Activated CD4-positive, alpha-beta memory T cell treated with anti-CD3 and anti-CD28 coated beads, Interleukin-2, amount 10 ng/mL, durations not matched to agents 7 days and 5 days (primary cell): ENCODE measurements at regions not wholly inside any gene's neighbourhood (a gene's known extent, or its start where the extent isn't known, plus 50 kb on each side); places are given as distances from the start of the nearest gene placed in this dataset.
"Not testable (repeated sequence)": the region's sequence is repeated elsewhere in the genome, so short reads cannot be mapped to it uniquely, and the experiment has no call there.

Experiments
- CTCF ChIA-PET: fragments of 350-600 bp; sonication (Branson Sonifier 250); formaldehyde crosslinking; loops from one replicate; lab custom pipeline; 2021; ENCODE audit warnings: antibody characterized with exemption, inconsistent platforms; lab: Charles Lee
- POLR2A ChIA-PET: fragments of 350-600 bp; sonication (Branson Sonifier 250); formaldehyde crosslinking; loops from one replicate; lab custom pipeline; 2021; ENCODE audit warnings: antibody characterized with exemption; lab: Charles Lee
- DNase-seq: peaks from one replicate; pipeline ENCODE4 v3.0.0-alpha.2; 2020
- H3K27ac Mint-ChIP-seq: one replicate; pipeline ENCODE4 v1.8.0; 2021; ENCODE audit warnings: mild to moderate bottlenecking, mixed read lengths
- H3K27me3 Mint-ChIP-seq: one replicate; pipeline ENCODE4 v1.8.0; 2021; ENCODE audit warnings: mixed read lengths
- H3K36me3 Mint-ChIP-seq: one replicate; pipeline ENCODE4 v1.8.0; 2021; ENCODE audit warnings: low read depth, mixed read lengths
- H3K4me1 Mint-ChIP-seq: one replicate; pipeline ENCODE4 v1.8.0; 2021; ENCODE audit warnings: mixed read lengths
- H3K4me3 Mint-ChIP-seq: one replicate; pipeline ENCODE4 v1.8.0; 2021; ENCODE audit warnings: mild to moderate bottlenecking, mixed read lengths
- H3K9me3 Mint-ChIP-seq: one replicate; pipeline ENCODE4 v1.8.0; 2021; ENCODE audit warnings: mixed read lengths

DNA sequence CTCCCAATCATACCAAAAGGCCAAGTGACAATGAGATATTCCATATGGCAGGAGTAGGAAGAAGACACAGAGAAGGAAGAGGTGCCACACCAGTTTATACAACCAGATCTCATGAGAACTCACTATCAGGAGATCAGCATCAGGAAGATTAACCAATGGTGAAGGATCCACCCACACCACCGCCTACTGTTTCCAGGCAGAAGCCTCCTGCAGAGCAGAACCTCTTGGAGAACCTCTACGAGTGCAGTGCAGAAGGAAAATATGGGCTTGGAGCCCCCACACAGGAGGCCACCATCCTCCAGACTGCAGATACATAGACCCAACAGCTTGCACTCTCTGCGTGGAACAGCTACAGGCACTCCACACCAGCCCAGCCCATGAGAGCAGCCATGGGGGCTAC lies 264.4 kb downstream of the POTED start:
- not testable (repeated sequence) for H3K4me1 Mint-ChIP-seq, H3K27me3 Mint-ChIP-seq, H3K36me3 Mint-ChIP-seq

DNA sequence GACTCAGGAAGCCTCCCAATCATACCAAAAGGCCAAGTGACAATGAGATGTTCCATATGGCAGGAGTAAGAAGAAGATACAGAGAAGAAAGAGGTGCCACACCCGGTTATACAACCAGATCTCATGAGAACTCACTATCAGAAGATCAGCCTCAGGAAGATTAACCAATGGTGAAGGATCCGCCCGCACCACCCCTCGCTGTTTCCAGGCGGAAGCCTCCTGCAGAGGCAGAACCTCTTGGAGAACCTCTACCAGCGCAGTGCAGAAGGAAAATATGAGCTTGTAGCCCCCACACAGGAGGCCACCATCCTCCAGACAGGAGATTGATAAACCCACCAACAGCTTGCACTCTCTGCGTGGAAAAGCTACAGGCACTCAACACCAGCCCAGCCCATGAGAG lies 245.1 kb downstream of the POTED start:
- Mint-ChIP-seq H3K4me3 (no peak overlapping the region), H3K36me3 (no peaks in the 10 kb centered on the region), H3K27me3 (no peaks in the 10 kb centered on the region), H3K4me1 (no peaks in the 10 kb centered on the region), H3K9me3 (peaks cover 8% of the 10 kb centered on the region), H3K27ac (no peak overlapping the region)
- ChIA-PET POLR2A (no interaction called here), CTCF (no interaction called here)
- no peak for DNase-seq

More for the DNA sequence above, 264.4 kb downstream of the POTED start:
- DNase-seq, CTCF ChIA-PET, H3K9me3 Mint-ChIP-seq, POLR2A ChIA-PET, H3K4me3 Mint-ChIP-seq, H3K27ac Mint-ChIP-seq: not testable (repeated sequence)

DNA sequence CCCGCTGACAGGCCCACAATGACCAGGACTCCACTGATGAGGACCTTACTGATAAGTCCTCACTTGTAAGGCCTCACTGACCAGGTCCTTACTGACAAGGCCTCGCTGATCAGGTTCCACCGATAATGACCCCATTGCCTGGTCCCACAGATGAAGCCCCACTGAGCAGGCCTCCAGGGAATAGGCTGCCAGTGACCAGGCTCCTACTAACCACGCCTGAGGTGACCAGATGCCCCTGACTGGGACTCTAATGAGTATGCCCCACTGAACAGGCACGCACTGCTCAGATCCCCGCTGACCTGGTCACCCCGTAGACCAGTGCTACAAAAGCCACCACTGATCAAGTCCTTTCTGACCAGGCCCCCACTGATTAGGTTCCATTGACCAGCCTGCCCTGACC lies 241.2 kb downstream of the POTED start:
- H3K27me3 Mint-ChIP-seq, H3K36me3 Mint-ChIP-seq, POLR2A ChIA-PET, H3K4me1 Mint-ChIP-seq, CTCF ChIA-PET, H3K9me3 Mint-ChIP-seq, DNase-seq, H3K4me3 Mint-ChIP-seq, H3K27ac Mint-ChIP-seq: not testable (repeated sequence)

DNA sequence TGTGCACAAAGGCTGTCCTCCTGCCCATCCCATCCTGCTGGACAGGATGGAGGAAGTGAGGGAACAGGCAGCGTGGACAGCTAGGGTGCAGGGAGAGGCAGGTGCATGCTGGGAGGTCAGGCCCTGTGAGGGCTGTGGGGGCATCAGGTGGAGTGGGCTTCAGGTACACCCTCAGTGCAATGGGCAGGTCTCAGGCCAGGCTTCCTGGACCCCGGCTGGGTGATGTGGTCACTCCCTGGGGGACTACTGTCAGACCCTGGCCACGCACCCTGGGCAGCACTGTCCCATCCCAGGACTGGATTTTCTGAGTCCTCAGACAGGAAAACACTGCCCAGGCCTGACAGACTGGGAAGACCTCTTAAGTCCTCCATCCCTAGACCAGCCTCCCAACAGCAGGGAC lies 239.9 kb downstream of the POTED start:
- H3K4me3 Mint-ChIP-seq, DNase-seq, H3K9me3 Mint-ChIP-seq, H3K36me3 Mint-ChIP-seq, H3K27me3 Mint-ChIP-seq, CTCF ChIA-PET, H3K4me1 Mint-ChIP-seq, H3K27ac Mint-ChIP-seq, POLR2A ChIA-PET: not testable (repeated sequence)

DNA sequence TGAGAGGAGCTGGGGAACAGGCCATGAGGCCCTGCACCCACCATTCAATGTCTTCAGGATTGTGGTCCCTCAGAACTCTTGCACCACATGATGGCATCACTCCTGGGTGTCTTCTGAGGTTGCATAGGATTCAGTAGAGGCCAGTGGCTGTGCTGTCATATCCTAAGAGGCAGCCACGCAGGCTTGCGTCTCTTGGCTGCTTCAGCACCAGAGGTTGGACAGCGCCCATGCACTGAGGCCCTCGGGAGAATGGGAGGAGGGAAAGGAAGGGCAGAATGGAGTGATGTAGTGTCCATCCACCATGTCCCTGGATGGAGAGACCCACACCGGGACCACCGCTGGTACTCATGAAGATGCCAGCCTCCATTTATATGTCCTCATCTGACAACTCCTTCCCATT lies 237.1 kb downstream of the POTED start:
- H3K4me3 Mint-ChIP-seq, CTCF ChIA-PET, H3K36me3 Mint-ChIP-seq, H3K4me1 Mint-ChIP-seq, H3K27me3 Mint-ChIP-seq, POLR2A ChIA-PET, H3K27ac Mint-ChIP-seq, H3K9me3 Mint-ChIP-seq, DNase-seq: not testable (repeated sequence)

DNA sequence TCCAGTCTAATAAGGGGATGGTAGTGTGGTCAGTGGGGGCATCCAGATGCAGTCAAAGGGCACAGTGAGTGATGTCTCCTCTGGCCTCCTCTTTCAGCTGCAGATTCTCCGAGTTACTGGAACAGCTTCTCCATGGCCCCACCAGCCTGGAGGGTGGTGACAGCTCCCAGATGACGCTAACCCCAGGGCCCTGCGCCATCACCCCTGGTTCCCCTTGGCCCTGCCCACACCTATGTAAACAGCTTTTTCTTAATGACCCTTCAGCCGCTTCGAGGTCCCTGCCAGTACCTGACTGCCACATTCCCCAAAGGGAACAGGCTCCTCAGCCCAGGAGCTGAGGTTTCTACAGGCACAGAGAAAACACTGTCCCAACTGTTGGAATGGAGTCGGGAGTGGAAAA lies 235.0 kb downstream of the POTED start:
- H3K4me1 Mint-ChIP-seq, H3K36me3 Mint-ChIP-seq, H3K27me3 Mint-ChIP-seq, H3K27ac Mint-ChIP-seq, POLR2A ChIA-PET, H3K4me3 Mint-ChIP-seq, H3K9me3 Mint-ChIP-seq, CTCF ChIA-PET, DNase-seq: not testable (repeated sequence)

DNA sequence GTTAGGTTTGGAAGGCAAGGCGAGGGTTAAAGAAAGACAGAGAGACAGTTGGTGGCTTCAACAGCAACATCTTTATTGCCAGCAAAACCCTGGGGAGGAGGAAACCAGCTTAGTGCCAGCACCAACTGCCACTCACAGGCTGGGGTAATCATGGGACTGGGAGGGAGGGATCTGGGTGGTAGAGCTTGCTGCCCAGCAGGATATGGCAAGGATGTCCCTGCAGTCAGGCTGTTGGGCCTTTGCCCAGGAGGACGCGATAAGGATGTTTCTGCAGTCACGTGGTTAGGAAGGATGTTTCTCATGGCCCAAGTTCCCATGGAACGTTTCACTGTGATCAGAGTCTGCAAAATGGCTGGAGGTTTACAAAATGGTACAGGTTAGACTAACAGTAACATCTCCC lies 233.5 kb downstream of the POTED start:
- DNase-seq, H3K36me3 Mint-ChIP-seq, H3K27ac Mint-ChIP-seq, POLR2A ChIA-PET, H3K27me3 Mint-ChIP-seq, CTCF ChIA-PET, H3K4me1 Mint-ChIP-seq, H3K9me3 Mint-ChIP-seq, H3K4me3 Mint-ChIP-seq: not testable (repeated sequence)

DNA sequence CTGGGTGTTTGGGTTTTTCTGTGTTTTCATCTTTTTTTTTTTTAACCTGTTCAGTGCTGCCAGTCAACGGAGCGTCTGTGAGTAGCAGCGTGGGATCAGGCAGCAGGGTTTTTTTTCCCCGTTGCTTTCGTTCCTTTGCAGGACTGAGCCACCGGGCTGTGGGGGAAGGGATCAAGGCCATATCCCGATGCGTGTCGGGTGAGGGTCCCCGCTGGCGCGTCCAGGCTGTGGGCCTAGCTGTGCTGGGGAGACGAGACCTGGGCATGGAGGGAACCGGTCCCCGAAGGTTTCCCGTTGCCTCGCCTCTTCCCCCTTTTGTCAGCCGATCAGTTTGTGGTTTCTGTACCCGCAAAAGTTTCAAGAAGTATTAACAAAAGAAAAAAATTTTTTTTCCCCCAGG lies 218.1 kb downstream of the POTED start:
- H3K4me1 Mint-ChIP-seq, H3K4me3 Mint-ChIP-seq, H3K9me3 Mint-ChIP-seq, POLR2A ChIA-PET, H3K36me3 Mint-ChIP-seq, CTCF ChIA-PET, DNase-seq, H3K27ac Mint-ChIP-seq, H3K27me3 Mint-ChIP-seq: not testable (repeated sequence)

DNA sequence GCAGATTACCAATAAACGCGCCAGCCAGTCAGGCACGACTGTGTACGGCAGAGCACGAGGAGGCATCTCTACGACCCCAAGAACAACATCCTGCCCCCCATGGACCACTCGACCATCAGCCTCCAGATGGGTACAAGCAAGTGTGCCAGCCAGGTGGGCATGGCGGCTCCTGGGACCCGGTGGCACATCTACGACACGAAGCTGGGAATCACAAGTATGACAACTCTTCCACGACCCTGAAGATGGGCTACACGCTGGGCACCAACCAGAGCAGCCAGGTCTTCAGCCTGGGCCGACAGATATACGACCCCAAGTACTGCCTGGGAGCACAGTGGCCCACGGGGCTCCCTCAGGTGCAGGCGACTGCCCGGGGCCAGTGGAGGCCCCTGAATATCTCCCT lies 217.6 kb downstream of the POTED start:
- no peaks in the 10 kb centered on the region for H3K27me3 Mint-ChIP-seq
- H3K9me3 Mint-ChIP-seq, result peaks cover 2% of the 10 kb centered on the region
- no peak overlapping the region for H3K4me3 Mint-ChIP-seq
- no peaks in the 10 kb centered on the region for H3K4me1 Mint-ChIP-seq
- H3K27ac Mint-ChIP-seq, result no peak overlapping the region
- POLR2A ChIA-PET, result no interaction called here
- H3K36me3 Mint-ChIP-seq, result no peaks in the 10 kb centered on the region
- DNase-seq, result no peak
- CTCF ChIA-PET, result no interaction called here

DNA sequence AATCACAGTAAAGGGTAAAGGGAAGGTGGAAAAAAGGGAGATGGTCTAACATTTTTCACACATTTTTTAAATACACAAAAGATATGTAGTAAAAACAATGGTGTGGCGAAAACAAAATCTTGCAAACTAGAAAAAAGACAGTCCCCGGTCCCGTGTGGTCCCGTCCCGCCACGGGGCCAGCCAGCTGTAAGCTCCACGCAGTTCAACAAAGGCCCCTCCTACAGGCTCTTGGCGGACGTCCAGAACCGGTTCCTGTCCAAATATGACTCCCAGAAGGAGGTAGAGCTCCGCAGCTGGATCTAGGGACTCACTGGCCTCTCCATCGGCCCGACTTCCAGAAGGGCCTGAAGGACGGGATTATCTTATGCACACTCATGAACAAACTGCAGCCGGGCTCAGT lies 216.9 kb downstream of the POTED start:
- H3K27me3 Mint-ChIP-seq, H3K4me1 Mint-ChIP-seq, H3K9me3 Mint-ChIP-seq, H3K36me3 Mint-ChIP-seq, H3K27ac Mint-ChIP-seq, CTCF ChIA-PET, POLR2A ChIA-PET, DNase-seq, H3K4me3 Mint-ChIP-seq: not testable (repeated sequence)

DNA sequence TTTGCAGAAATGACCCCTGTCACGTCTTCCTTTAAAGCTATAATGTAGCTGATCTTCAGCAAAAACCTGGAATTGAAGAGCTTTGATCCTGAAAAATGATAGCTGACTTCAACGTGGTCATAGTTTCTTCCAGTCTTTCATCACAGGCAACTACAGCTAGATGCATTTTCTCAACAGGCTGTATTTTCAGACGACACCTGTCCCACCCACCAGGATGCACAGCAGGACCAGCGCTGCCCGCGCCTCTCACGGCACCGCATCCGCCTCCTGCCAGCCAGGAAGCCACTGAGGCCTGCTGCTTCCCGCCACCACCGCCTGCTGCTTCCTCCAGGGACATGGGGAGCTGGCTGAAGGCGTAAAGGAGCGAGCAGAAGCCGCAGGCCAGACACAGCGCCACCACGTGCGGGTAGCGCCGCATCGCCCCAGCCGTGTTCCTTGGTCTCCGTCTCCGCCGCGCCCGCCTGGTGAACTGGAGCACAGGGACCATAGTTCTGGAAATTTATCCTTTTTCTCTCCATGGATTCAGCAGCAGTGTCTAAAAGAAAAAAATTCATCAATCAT lies 215.7 kb downstream of the POTED start:
- H3K4me3 Mint-ChIP-seq, H3K9me3 Mint-ChIP-seq, H3K27me3 Mint-ChIP-seq, H3K4me1 Mint-ChIP-seq, POLR2A ChIA-PET, H3K27ac Mint-ChIP-seq, H3K36me3 Mint-ChIP-seq, CTCF ChIA-PET, DNase-seq: not testable (repeated sequence)

DNA sequence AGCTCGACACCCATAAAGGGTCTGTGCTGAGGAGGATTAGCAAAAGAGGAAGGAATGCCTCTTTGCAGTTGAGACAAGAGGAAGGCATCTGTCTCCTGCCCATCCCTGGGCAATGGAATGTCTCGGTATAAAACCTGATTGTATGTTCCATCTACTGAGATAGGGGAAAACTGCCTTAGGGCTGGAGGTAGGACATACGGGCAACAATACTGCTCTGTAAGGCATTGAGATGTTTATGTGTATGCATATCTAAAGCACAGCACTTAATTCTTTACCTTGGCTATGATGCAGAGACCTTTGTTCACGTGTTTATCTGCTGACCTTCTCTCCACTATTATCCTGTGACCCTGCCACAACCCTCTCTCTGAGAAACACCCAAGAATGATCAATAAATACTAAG lies 210.7 kb downstream of the POTED start:
- DNase-seq, H3K27ac Mint-ChIP-seq, H3K4me1 Mint-ChIP-seq, CTCF ChIA-PET, H3K4me3 Mint-ChIP-seq, POLR2A ChIA-PET, H3K27me3 Mint-ChIP-seq, H3K36me3 Mint-ChIP-seq, H3K9me3 Mint-ChIP-seq: not testable (repeated sequence)

DNA sequence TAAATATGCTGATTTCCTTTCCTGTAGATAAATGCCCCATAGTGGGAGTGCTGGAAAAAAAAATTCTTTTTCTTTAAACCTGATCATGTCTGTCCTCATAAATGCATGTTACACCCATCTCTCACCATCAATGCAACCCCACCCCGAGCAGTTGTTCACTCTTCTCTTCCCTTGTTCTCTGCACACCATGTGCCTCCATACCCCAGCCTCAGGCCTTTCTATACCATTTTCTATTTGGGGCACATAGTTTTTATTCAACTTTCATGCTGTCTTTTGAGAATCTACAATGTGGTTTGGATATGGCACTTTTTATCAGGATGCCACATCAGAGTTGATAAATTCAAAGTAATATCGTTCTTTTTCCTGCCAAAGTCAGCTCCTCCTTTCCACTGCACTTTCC lies 202.6 kb downstream of the POTED start:
- POLR2A ChIA-PET, H3K27me3 Mint-ChIP-seq, H3K27ac Mint-ChIP-seq, CTCF ChIA-PET, H3K4me1 Mint-ChIP-seq, DNase-seq, H3K36me3 Mint-ChIP-seq, H3K4me3 Mint-ChIP-seq, H3K9me3 Mint-ChIP-seq: not testable (repeated sequence)

DNA sequence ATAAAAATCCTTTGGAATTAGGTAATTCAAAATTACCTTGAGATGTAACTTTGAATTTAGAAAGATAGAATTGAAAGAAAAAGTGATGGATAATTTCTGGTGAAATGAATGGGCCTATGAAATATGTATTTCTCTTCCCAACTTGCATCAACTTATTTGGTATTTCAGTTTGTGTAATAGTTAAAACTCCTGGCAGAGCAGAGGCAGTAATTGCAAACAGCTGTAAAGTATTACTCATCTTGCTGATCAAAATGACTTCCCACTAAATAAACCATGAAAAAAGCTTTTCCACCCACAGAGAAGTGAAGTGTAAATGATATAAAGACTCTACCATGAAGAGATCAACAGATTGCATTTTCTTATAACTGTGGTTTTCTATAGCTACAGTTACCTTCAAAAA lies 201.0 kb downstream of the POTED start:
- DNase-seq, CTCF ChIA-PET, H3K4me1 Mint-ChIP-seq, H3K9me3 Mint-ChIP-seq, H3K27ac Mint-ChIP-seq, H3K36me3 Mint-ChIP-seq, H3K4me3 Mint-ChIP-seq, POLR2A ChIA-PET, H3K27me3 Mint-ChIP-seq: not testable (repeated sequence)

DNA sequence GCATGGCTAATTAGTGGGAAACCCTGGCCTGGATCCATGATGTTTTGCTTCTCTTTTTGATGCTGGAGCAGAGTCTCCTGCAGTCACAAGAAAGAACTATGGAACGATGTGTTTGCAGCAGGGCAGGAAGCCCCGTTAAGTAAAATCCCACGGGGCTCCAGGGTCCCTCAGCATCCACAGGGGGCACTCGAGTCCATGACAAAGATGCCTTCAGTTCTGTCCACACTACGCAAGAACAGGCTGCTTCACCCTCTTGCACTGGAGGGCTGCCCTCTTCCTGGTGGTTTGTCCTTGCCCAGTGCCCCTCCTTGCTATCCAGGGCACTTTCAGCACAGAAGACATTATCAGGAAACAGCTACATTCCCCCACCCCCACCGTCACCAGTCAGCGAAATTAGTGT lies 196.9 kb downstream of the POTED start:
- H3K4me3 Mint-ChIP-seq, H3K4me1 Mint-ChIP-seq, CTCF ChIA-PET, H3K27ac Mint-ChIP-seq, H3K36me3 Mint-ChIP-seq, POLR2A ChIA-PET, H3K27me3 Mint-ChIP-seq, DNase-seq, H3K9me3 Mint-ChIP-seq: not testable (repeated sequence)
